Chondrocyte (in vitro differentiated cells): ENCODE measurements at regions not wholly inside any gene's neighbourhood (a gene's known extent, or its start where the extent isn't known, plus 50 kb on each side); places are given as distances from the start of the nearest gene placed in this dataset.

Experiments
- DNase-seq: peaks from one replicate; pipeline ENCODE4 v3.0.0; 2021; ENCODE audit warnings: mixed read lengths, low spot score
- H3K27ac Mint-ChIP-seq: one replicate; pipeline ENCODE4 v1.8.0; 2021; ENCODE audit warnings: mild to moderate bottlenecking, moderate library complexity, mixed read lengths; ENCODE audit not compliant: unreplicated experiment
- H3K27me3 Mint-ChIP-seq: 2 replicates; pipeline ENCODE4 v1.8.0; 2021; ENCODE audit warnings: low read depth, mixed read lengths
- H3K36me3 Mint-ChIP-seq: 2 replicates; pipeline ENCODE4 v1.8.0; 2021; ENCODE audit warnings: low read depth, mixed read lengths
- H3K4me1 Mint-ChIP-seq: 2 replicates; pipeline ENCODE4 v1.8.0; 2021; ENCODE audit warnings: low read depth, mild to moderate bottlenecking, mixed read lengths
- H3K4me3 Mint-ChIP-seq: one replicate; pipeline ENCODE4 v1.8.0; 2021; ENCODE audit warnings: mild to moderate bottlenecking, moderate library complexity, mixed read lengths; ENCODE audit not compliant: unreplicated experiment
- H3K9me3 Mint-ChIP-seq: 2 replicates; pipeline ENCODE4 v1.8.0; 2021; ENCODE audit warnings: low read depth, mixed read lengths
- CTCF ChIP-seq: fragments of 200-600 bp; sonication (generic); IDR thresholded peaks from 2 replicates; pipeline ENCODE4 v1.5.0; 2021; ENCODE audit warnings: antibody characterized with exemption, mild to moderate bottlenecking, moderate library complexity

- DNase-seq = no peak
- H3K27ac Mint-ChIP-seq = no peak overlapping the region
- H3K9me3 Mint-ChIP-seq = peaks cover 4% of the 10 kb centered on the region
- no peak for TF ChIP-seq CTCF
- H3K4me1 Mint-ChIP-seq = no peaks in the 10 kb centered on the region
- H3K27me3 Mint-ChIP-seq = no peaks in the 10 kb centered on the region
- H3K4me3 Mint-ChIP-seq = no peak overlapping the region
- no peaks in the 10 kb centered on the region for H3K36me3 Mint-ChIP-seq
These were observed 72.2 kb downstream of the UFM1 start for GRCh38 chr13:38421590-38422560.

- H3K4me3 Mint-ChIP-seq = no peak overlapping the region
- no peaks in the 10 kb centered on the region for H3K36me3 Mint-ChIP-seq
- no peak for DNase-seq
- H3K27me3 Mint-ChIP-seq = peaks cover 10% of the 10 kb centered on the region
- no peaks in the 10 kb centered on the region for H3K9me3 Mint-ChIP-seq
- no peak for TF ChIP-seq CTCF
- no peak overlapping the region for H3K27ac Mint-ChIP-seq
- no peaks in the 10 kb centered on the region for H3K4me1 Mint-ChIP-seq
These were observed 80.3 kb downstream of the UFM1 start for GRCh38 chr13:38429916-38430315.

- TF ChIP-seq CTCF = no peak
- no peak overlapping the region for H3K4me3 Mint-ChIP-seq
- H3K4me1 Mint-ChIP-seq = no peaks in the 10 kb centered on the region
- H3K27me3 Mint-ChIP-seq = peaks cover 10% of the 10 kb centered on the region
- no peaks in the 10 kb centered on the region for H3K36me3 Mint-ChIP-seq
- H3K27ac Mint-ChIP-seq = no peak overlapping the region
- no peak for DNase-seq
- no peaks in the 10 kb centered on the region for H3K9me3 Mint-ChIP-seq
These were observed 81.1 kb downstream of the UFM1 start for GRCh38 chr13:38430796-38431195.

GRCh38 chr13:38440666-38441065 lies 91.0 kb downstream of the UFM1 start:
- Mint-ChIP-seq H3K4me1 (no peaks in the 10 kb centered on the region), H3K9me3 (peaks cover 3% of the 10 kb centered on the region), H3K27ac (no peak overlapping the region), H3K4me3 (no peak overlapping the region), H3K27me3 (peaks cover 9% of the 10 kb centered on the region), H3K36me3 (no peaks in the 10 kb centered on the region)
- TF ChIP-seq CTCF = no peak
- DNase-seq = no peak

GRCh38 chr13:38444904-38445303 lies 95.3 kb downstream of the UFM1 start:
- TF ChIP-seq CTCF = no peak
- Mint-ChIP-seq H3K27me3 (peaks cover 15% of the 10 kb centered on the region), H3K27ac (no peak overlapping the region), H3K4me1 (no peaks in the 10 kb centered on the region), H3K9me3 (no peaks in the 10 kb centered on the region), H3K4me3 (no peak overlapping the region), H3K36me3 (no peaks in the 10 kb centered on the region)
- no peak for DNase-seq
